ENCODE measurements at regions not wholly inside any gene's neighbourhood (a gene's known extent, or its start where the extent isn't known, plus 50 kb on each side); places are given as distances from the start of the nearest gene placed in this dataset.

DNA sequence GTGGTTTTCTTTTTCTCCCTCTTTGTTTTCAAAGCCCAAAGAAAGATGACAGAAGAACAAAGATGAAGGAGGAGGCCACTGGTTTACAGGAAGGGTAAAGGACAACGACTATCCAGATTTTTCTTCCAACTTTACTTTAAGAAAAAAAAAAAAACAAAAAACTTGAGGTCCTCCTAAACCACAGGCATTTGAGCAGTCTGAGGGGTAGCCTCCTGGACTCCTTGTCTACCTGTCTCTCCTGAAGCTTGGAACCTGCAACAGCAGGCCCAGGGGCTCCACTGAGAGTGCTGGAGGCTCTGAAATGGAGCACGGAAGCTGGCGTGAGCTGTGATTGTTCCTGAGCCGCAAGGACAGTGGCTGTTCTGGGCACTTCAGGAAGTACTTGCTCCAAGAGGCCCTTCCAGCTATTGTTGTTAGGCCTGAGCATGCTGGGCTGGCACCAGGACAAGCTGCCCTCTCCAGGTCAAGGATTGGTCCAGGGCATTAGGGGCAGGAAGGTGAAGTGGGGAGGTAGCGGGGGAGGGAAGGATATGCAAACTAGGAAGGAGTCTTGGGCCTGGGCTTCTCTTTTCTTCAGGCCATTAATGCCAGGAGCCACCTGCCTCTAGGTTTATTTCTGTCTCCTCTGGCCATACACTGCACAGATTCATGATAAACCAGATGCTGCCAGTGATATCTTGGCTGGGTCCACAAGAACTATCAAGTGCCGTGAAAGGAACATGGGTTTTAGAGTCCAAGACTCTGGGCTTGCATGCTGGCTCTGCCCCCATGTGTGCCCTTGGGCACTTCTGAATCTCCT, 147.3 kb downstream of the CCDC34 start:
- DNase-seq (ENCODE audit: low read depth), result no peak

- no peak for DNase-seq (ENCODE audit: low read depth)
These were observed 148.3 kb downstream of the CCDC34 start for GRCh38 chr11:27214713-27215112.

DNA sequence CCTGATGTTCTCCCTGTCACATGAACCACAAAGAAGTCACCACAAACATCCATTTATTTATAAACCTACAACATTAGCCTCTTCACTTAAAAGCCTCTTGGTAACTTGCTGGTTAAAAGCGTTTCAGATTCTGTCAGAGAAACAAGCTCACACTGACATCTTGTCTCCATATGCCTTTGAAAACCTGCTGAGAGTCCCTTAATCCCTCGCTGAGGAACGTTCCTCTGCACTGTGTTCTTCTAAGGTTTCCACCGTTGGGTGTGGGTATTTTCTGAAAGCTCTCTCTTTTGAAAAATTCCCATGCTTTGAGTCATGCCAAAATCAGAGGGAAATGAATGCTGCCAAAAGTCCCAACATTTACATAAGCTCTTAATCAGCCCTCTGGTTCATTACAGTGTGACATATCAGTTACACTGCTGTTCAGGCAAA, 149.8 kb downstream of the CCDC34 start:
- DNase-seq (ENCODE audit: low read depth), result no peak

GRCh38 chr11:27212248-27212780, 150.7 kb downstream of the CCDC34 start:
- DNase-seq (ENCODE audit: low read depth), result no peak

GRCh38 chr11:27211370-27212127, 151.5 kb downstream of the CCDC34 start:
- no peak for DNase-seq (ENCODE audit: low read depth)

- DNase-seq (ENCODE audit: low read depth), result no peak
These were observed 152.5 kb downstream of the CCDC34 start for GRCh38 chr11:27210531-27210930.

GRCh38 chr11:27209562-27210005, 153.4 kb downstream of the CCDC34 start:
- no peak for DNase-seq (ENCODE audit: low read depth)

DNA sequence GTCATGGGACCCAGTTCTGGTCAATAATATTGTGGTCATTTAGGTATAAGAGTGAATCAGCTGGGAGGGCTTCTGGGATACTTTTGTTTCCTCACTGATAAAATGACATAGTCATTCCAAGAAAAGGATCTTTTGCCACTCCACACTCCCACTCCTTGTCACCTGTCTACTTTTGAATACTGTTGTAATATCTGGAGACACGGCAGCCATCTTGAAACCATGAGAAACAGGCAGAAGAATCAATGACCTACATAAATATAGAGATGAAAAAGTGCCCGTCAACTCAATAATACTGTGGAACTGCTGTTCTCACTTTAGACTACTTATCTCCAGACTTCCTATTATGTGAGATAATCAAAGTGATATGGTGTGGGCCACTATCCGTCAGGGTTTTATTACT, 154.2 kb downstream of the CCDC34 start:
- no peak for DNase-seq (ENCODE audit: low read depth)

DNA sequence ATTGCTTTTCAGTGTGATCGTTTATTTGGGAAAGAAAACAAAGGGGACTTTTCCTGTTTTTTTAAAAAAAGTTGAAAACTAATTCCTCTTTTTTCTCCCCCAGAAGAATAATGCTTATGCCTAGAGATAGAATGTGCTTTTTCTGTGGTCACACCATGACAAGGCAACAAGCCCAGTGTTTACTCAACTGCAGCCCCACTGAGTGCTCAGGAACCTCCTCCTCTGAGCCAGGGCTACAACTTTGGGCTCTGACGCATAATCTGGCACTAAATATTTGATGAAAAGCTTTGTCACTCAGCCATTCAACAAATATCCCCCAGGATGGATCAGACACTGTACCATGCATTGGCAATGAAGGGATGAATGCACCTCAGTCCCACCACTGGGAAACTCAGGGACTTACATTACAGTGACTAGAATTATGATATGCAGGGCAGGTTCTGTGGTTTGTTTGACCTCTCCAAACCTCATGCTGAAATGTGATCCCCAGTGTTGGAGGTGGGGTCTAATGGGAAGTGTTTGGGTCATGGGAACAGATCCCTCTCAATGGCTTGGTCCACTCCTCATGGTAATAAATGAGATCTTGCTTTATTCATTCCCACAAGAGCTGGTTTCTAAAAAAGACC, 155.9 kb downstream of the CCDC34 start:
- DNase-seq (ENCODE audit: low read depth), result no peak

- no peak for DNase-seq (ENCODE audit: low read depth)
These were observed 157.0 kb downstream of the CCDC34 start for GRCh38 chr11:27205779-27206570.

DNA sequence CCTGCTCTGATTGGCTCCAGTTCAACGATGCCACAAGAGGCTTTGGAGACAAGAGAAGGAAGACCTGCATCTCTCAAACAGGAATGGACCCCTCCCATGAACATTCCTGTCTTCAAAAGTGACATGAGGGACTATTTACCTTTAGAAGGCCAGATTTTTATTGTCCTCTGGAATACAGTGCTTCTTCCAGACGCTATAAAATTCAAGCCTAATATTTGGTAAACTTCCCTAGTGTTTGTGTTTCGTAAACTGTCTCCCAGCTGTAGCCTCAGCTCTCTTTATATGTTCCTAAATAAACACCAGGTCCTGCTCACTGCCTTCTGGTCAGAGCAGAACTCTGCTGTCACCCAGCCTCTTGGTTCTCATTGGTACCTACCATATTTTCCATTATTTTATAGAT, 157.8 kb downstream of the CCDC34 start:
- no peak for DNase-seq (ENCODE audit: low read depth)

- no peak for DNase-seq (ENCODE audit: low read depth)
These were observed 158.5 kb downstream of the CCDC34 start for GRCh38 chr11:27204529-27204928.

DNA sequence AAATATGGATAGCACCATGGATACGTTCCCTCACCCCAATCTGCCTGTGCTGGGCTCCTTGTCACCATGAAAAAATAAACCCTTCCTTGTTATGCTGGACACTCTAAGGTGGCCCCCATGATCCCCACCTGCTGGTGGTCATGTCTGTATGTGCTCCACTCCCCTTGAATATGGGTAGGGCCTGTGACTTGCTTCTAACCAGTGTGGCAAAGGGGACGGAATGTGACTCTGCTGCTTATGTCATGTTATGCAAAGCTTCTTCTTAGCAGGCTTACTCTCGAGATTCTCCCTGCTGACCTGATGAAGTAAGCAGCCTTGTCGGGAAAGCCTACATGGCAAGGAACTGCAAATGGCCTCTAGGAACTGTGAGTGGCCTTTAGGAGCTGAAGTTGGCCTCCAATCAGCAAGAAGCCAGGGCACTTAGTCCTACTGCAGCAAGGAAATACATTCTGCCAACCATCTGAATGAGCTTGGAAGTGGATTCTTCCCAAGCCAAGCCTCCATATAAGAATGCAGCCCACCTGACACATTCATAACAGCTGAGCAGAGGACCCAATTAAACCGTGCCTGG, 159.9 kb downstream of the CCDC34 start:
- no peak for DNase-seq (ENCODE audit: low read depth)

GRCh38 chr11:27201454-27202302, 161.1 kb downstream of the BBOX1 start:
- no peak for DNase-seq (ENCODE audit: low read depth)

DNA sequence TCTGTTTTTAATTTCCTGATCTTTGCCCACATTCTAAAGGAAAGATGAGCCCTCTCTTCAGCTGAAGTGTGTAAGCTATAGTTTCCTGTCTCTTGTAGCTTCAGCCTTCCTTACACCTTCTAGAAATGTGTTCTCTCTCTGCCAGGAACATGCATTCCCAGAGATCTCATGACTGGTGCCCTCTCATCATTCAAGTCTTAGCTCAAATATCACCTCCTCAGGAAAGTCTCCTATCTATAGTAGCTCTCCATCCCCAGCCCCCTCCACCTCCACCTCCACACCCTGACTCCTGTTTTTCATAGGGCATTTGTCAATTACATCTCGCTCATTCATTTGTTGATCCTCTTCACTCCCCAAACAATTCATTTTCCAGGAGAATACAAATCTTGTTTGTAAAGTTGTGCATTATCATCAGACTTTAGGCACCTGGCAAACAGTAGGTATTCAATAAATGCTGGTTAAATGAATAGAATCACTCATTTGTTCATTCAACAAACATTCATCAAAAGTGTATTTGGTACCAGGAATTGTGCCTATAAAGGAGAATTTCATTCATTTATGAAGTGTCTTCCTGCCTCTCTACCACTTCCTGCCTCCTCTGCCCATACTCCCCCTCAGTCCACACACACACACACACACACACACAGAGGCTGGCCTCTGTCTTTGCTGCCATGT, 160.3 kb downstream of the BBOX1 start:
- DNase-seq (ENCODE audit: low read depth), result no peak

DNA sequence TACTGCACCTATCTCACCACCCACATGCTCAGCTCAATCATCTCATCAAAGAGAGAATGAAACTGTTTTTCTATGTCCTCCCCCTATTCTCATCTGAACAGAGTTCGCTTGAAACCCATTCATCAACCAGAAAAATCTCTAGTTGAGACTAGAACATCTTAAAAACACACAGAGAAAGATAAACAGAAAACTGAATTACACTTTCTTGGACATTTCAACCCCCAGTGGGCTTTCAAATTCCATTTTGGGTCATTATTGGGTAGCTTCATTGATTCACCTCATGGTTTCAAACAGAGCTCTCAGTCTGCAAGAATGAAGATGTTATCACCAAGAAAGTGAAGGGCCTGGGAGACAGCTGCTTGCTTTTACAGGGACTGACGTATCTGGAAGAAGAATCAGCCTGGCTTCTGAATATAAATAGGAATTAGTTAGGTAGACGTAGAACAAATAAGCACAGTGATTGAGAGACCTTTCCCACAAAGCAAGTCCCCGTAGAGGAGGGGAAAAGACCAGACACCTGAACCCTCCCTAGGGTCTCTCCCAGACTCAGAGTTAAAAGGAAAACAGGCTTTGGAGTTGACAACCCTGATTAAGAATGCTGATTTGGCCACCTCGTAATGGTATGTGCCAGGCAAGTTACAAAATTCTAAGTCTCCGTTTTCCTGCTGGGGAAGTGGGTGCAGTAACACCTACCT, 155.7 kb downstream of the BBOX1 start:
- DNase-seq (ENCODE audit: low read depth), result no peak

GRCh38 chr11:27195837-27196202, 155.2 kb downstream of the BBOX1 start:
- DNase-seq (ENCODE audit: low read depth), result no peak

- no peak for DNase-seq (ENCODE audit: low read depth)
These were observed 154.4 kb downstream of the BBOX1 start for GRCh38 chr11:27194976-27195375.

Data from activated T-cell treated with anti-CD3 and anti-CD28 coated beads for 1 hour (primary cell).